ENCODE measurements at regions not wholly inside any gene's neighbourhood (a gene's known extent, or its start where the extent isn't known, plus 50 kb on each side); places are given as distances from the start of the nearest gene placed in this dataset.
"Not testable (repeated sequence)": the region's sequence is repeated elsewhere in the genome, so short reads cannot be mapped to it uniquely, and the experiment has no call there.

DNA sequence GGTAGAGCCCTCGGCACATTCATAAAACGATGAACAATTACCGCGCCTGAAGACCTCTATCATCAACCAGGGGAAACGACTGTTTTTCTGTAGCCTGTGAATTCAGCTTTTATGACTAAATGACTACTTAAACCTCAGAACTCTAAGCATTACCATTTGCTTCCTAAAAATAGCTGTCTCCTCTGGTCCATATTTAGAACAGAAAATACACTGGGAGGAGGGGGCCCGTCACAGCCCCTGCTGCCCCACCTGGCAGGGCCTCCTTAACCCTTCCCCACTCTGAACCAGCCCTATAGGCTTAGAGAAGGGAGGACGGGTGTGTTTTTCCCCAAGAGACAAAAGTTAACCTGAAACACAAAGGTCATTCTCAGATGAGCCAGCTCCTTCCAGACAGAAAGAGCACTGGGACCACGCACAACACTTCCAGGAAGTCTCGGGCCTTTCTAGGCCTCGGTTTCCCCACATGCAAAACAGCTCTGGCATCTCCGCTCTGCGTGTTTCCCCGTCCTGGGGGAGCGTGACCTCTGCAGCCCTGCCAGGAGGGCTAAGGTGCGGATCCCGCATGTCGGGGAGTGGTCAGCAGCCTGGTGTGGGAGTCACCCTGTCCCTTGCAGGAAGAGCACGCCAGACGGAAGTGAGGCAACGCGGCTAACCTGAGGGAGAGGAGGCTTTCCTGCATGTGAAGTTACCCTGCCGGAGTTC, 193.9 kb downstream of the DLL1 start:
- no peak for DNase-seq (ENCODE audit: low spot score)

DNA sequence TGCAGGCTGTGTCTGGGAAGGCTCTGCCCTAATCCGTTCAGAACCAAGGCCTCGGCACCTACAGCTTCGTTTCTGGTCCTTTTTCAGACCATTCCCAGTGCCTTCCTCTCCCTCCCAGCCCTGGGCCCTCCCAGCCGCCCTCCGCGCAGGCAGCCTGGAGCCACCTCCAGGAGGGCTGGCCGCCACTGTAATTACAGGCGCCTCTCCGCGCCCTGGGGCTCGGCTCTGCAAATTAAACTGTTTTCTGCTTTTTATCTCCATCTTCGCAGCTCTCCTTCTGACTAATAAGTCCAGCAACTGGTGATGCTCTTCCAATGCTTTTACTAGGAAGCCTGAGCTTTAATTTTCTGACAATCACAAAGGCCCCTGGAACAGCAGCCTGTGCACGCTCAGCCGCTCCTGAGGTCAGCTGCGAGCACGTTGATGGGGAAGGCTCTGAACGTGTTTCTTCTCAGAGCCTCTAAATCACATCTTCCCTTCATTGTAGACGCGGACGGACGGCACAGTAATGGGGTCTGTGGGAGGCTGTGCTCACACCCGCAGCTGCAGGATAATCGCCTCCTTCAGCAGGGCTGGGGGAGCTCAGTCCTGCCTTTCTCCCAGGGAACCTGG, 194.6 kb downstream of the DLL1 start:
- no peak for DNase-seq (ENCODE audit: low spot score)

DNA sequence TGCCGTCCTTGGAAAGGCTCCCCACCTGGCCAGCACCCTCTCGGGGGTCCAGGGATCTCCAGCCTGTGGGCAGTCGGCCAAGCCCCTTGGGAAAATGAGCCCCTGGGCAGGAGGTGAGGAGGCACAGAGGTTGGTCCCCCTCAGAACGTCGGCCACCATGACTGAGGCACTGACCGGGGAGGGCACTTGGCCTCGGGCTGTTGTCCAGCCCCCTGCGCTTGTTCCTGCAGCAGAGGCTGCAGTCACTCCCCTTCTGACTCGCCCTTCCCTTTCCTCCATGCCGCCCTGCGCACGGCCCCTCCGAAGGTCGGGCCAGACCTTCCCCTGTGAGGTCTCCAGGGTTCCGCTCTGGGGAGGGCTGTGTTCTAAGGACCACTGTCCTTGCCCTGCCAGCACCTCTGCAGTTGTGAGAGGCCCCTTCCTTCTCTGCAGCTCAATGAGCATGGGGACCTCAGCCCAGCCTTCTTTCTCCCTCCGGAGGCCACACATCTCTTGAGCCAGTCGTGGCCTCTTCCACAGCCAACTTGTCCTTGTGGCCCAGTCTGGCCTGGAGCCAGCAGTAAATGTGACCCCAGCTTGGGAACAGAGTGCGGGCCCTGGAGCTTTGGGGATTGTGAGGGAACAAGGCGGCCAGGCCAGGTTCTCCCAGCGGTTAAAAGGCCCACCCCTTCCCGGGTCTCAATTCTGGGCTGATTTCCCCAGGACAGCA, 195.5 kb downstream of the DLL1 start:
- DNase-seq (ENCODE audit: low spot score) = no peak

DNA sequence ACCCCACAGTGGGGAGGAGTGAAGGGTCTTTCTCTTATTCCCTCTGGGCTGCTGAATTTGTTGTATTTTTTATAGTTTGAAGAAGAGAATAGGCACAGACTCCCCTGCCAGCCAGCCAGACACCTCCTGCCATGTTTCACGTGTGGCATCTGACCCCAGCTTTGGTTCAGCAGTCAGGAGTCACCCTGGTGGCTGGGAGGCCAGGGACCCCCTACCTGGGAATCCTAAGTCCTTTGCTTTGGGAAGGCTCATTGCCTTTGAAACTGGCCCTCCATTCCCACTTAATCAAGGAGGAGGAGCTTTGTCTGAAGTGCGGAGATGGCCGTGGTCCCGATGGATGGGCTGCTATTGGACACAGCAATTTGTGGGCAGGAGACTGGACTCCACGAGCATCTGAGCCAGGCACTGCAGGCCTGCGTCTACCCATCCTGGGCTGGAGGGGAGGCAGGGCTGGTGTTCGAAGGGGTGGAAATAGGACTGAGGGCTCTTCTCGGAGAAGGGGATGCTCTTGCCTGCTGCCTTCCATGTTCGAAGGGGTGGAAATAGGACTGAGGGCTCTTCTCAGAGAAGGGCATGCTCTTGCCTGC, 196.1 kb downstream of the DLL1 start:
- DNase-seq (ENCODE audit: low spot score) = no peak

DNA sequence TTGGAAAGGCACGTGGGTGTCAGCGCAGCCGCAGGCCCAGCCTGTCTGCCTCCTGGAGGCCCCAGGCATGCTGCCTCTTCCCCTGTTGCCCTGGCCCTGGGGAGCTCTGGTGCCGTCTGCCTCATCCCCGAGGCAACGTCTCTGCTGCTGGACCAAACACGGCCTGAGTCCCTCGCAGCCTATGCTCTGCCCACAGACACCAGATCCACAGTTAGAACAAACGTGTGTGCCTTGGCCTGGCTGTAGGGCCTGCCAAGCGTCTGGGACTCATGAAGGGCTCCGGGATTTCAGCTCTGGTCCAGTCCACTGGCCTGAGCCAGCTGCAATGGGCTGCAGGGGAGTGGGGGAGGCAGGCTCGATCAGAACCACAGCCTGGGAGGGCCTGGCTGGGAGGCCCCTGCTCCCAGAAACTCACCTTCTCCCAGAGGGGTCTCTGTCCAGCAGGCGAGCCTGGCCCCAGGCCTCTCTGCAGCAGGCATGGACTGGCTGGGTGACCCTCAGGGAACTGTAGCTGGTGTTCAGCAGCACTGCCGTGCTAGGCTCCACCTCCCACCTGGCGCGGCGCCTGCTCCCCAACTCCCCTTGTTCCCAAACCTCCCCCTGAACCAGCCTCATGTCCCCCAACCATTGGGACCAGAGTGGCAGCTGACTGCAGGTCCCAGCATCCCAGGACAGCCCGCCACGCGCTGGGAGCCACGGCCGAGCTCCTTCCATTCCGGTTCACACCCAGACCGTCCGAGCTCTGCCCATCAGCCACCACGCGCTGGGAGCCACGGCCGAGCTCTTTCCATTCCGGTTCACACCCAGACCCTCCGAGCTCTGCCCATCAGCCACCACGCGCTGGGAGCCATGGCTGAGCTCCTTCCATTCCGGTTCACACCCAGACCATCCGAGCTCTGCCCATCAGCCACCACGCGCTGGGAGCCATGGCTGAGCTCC, 197.0 kb downstream of the DLL1 start:
- DNase-seq (ENCODE audit: low spot score) = no peak

DNA sequence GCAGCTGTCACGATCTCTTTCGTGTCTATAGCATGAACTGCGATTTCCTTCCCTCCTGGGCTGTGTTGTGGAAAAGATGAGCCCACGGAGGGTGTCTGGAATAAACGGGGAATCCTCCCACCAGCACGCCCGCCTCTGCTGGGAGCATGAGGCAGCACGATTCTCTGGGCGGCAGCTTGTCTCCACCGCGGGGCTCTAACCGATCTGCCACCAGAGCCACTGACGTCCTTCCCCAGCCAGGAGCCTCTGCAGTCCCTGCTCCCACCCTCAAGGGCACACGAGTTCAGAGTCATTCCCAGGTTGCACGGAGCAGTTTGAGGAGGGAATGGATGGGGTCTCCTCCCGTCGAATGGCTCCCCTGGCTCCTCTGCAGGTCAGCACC, 197.6 kb downstream of the DLL1 start:
- DNase-seq (ENCODE audit: low spot score) = no peak

DNA sequence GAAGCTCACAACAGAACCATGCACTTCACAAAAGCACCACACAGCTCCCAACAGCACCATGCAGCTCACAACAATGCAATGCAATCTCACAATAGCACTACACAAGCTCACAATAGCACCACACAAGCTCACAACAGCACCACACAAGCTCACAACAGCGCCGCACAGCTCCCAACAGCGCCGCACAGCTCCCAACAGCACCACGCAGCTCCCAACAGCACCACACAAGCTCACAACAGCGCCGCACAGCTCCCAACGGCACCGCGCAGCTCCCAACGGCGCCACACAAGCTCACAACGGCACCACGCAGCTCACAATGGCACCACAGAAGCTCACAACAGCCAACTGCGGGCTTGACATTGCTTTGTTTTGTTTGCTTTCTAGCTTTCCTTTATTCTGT, 198.1 kb downstream of the DLL1 start:
- no peak for DNase-seq (ENCODE audit: low spot score)

DNA sequence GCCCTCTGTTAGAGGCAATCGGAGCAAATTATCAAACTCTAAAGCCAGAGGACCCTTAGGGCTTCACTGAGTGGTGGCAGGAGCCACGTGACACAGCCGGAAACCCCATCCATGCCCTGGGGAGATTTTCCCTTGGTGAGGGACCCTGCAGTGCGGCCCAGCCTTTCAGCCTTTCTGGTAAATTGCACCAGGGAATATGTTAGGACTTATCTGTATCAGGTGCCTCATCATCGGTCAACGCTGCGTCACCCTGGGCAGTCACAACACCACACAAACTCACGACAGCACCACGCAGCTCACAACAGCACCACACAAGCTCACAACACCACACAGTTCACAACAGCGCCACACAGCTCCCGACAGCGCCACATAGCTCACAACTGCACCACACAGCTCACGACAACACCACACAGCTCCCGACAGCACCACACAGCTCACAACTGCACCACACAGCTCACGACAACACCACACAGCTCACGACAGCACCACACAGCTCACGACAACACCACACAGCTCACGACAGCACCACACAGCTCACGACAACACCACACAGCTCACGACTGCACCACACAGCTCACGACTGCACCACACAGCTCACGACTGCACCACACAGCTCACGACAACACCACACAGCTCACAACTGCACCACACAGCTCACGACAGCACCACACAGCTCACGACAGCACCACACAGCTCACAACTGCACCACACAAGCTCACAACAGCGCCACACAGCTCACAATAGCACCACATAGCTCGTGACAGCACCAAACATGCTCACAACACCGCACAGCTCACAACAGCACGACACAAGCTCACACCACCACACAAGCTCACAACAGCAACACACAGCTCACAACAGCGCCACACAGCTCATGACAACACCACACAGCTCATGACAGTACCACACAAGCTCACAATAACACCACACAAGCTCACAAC, 199.0 kb downstream of the DLL1 start:
- no peak for DNase-seq (ENCODE audit: low spot score)

DNA sequence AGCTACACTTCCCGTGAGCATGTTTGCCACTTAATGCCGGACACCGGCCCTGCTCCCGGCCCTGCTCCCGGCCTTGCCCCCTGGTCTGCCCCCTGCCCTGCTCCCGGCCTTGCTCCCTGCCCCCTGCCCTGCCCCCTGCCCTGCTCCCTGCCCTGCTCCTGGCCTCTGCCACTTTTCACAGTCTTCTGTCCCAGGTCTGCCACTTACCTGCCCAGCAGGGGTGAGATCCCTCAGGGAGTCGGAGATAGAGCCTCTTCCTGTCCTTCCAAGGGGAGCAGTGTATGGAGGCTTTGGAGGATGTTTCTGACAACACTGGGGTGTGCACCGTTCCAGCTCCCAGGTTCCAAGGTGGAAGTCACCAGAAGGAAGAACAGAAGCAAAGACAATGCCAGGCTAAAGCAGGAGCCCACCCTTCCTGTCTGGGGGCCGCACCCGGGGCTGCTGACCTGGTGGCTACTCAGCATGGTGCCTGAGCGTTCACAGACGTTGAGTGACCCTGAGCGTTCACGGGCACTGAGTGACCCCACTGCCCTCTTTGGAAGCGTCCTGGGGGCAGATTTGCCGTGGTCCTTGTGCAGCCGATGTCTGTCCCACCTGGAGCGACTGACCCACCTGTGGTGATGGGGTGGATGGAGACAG, 199.8 kb downstream of the DLL1 start:
- no peak for DNase-seq (ENCODE audit: low spot score)

DNA sequence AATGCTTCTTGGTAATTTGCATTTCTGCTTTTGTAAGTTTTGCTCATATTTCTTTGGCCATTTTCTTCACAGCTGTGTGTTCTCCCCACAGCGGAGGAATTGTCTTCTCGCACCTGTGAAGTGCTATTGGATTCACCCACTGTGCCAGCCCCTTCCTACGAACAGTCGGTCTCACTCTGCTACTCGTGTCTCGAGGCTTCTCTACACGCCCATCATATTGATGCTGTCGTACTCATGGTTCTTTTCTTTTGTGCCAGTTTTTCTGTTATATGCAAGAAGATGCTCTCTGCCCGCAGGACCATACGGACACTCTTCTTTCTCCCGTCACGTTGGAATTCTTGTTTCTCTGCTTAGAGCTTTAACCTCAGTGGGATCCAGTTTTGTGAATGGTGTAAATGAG, 200.3 kb downstream of the DLL1 start:
- no peak for DNase-seq (ENCODE audit: low spot score)

DNA sequence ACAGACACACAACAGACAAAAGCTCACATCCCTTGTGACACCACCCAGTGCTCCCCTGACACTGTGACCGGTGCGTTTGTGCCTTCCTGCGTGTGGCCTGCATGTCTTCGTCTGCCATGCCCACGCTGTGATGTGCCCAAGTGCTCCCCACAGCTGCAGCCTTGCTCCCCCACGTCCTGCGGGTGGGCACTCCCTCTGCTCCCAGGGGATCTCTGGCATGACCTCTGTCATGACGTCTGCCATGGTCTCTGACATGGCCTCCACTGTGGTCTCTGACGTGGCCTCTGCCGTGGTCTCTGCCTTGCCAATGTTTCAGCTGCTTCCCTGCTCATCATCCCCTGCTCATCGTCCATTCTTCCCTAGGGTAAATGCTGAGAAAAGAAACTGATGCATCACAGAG, 200.9 kb downstream of the DLL1 start:
- DNase-seq (ENCODE audit: low spot score) = no peak

DNA sequence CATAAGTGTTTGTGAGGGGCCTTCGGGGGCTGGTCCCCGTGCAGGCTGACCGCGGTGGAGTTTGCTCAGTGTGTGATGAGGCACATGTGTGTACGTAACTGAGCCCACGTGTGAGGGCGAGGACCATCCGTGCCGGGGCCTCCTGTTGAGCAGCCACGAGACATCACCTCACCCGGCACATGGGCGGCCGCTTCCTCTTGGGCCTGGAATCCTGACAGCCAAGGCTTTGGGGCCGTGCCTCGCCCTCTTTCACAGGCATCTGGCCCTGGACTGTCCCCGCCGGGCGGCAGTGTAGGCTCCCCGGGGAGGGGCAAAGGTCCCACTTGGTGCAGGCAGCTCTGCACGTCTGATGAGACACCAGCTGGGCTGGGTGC, 202.3 kb downstream of the DLL1 start:
- DNase-seq (ENCODE audit: low spot score) = no peak

DNA sequence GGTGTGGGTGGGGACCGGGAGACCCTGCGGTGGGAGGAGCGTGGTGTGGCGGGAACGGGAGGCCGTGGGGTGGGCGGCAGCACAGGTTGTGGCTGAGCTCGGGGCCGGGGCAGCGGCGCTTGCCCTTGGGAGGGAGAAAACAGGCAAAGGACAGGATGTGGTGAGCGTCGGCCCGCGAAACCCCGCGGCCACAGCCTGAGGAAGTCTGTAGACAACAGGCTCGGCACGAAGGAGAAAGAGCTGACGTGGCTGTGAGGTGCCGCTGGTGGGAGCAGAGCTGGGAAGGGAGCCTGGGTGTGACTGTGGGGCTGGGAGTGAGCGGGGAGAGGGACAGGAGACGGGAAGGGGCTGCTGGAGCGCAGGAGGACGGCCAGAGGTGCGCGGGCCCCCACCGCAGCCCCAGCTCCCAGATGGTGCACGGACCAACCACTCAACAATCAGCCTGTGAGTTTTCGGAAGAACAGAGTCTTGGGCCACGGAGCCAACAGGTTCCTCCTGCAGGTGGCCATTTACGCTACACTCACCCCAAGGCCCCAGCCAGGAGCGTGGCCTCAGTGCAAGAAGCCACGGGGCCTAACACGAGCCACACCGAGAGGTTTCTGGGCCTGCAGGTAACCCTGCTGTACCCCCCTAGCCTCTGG, 202.8 kb downstream of the DLL1 start:
- DNase-seq (ENCODE audit: low spot score) = no peak

DNA sequence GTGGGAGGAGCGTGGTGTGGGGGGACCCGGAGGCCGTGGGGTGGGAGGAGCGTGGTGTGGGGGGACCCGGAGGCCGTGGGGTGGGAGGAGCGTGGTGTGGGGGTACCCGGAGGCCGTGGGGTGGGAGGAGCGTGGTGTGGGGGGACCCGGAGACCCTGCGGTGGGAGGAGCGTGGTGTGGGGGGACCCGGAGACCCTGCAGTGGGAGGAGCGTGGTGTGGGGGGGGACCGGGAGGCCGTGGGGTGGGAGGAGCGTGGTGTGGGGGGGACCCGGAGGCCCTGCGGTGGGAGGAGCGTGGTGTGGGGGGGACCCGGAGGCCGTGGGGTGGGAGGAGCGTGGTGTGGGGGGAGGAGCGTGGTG, 203.5 kb downstream of the DLL1 start:
- not testable (repeated sequence) for DNase-seq (ENCODE audit: low spot score)

DNA sequence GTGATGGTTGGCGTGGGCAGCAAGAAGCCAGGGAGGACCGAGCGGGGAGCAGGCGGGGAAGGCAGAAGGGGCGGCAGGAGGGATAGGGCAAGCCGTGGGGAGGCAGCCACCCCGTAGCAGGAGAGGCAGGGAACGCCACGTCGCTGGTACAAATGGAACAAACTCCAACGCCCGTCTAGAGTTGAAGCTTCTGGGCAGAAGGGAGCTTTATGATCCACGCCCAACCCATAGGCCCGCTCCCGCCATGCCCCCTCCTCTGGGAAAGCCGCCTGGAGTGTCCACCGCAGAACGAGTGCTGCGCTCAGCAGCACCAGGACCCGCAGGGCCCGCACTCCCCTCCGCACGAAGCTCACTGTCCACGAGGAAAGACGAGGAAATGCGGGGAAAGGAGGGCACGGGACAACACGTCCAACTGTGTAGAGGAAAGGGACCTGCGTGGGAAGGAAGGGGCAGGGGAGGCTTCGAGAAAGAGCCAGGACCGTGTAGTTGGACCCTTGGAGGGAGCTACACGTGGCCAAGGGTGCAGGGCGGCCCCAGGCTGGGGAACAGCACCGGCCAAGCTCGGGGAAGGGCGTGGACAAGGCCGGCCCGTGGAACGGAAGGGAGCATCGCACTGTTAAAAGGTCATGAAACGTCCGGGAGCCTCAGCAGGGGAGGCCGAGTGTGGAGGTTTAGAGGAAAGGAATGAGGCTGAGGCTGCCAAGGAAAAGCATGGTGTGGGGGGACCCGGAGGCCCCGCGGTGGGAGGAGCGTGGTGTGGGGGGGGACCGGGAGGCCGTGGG, 204.0 kb downstream of the DLL1 start:
- DNase-seq (ENCODE audit: low spot score) = no peak

DNA sequence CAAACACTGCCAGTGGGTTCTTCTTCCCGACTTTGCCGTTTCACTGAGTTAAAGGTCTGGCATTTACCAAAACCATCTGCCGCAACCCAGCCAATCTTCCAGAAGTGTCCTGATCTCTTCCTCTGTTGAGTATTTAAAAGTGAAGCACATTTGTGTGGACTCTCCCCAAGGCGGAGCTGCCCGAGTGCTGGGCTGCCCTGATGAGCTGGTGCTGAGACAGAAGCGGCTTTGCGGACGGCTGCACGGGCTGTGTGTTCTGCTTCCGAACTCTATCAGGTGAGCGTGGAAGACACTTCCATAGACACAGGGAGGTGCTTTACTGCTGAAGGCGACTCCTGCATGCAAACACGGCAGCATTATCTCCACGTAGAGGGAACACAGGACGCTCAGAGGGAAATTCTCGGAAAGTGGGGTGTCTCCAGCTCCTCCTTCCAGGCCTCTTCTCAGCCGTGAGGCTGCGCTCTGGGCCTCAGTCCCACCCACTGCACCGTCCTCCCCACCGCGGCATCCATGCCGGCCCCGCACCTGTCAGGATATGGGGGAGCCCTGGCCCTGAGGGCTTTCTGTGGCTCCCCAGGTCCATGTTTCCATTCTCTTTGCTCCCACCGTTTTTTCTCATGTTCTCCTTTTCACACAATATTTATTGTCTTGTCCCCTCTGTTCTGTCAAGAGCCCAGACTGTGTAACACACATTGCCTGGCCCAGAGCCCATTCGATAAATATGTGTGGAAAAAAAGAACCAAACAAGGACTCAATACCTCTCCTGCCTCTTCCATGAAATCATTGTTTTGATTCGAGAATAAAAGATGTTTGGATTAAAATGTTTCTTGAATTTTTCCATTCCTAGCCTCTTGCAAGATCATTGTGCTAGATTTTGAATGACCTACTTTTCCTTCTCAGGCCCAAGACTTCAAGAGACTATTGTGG, 205.1 kb downstream of the DLL1 start:
- DNase-seq (ENCODE audit: low spot score) = no peak

DNA sequence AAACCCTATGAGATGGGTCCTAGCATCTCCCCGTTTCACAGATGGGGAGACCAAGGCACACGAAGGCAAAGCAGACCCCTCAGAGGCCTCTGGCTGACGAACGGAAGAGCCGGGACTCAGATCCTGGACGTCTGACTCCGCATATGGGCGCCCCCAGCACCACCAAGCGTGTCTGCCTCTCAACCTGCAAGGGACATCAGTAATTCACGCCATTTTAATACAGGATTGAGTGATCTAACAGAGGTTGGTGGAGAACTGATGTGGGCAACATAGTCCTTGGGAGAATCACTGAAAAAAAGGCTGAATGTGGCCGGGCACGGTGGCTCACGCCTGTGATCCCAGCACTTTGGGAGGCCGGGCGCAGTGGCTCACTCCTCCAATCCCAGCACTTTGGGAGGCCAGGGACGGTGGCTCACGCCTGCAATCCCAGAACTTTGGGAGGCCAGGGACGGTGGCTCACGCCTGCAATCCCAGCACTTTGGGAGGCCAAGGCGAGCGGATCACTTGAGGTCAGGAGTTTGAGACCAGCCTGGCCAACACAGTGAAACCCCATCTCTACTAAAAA, 206.6 kb downstream of the DLL1 start:
- no peak for DNase-seq (ENCODE audit: low spot score)
